ENCODE measurements at regions not wholly inside any gene's neighbourhood (a gene's known extent, or its start where the extent isn't known, plus 50 kb on each side); places are given as distances from the start of the nearest gene placed in this dataset.

- no peak for TF ChIP-seq BRF2 (CRISPR knock-in tag; IDR thresholded peaks at IDR 0.05)
- TF ChIP-seq CBX5 (CRISPR knock-in tag; IDR thresholded peaks at IDR 0.05; ENCODE audit: borderline replicate concordance), result no peak
- no peak for TF ChIP-seq REST (IDR thresholded peaks at IDR 0.05; ENCODE audit: borderline replicate concordance in 1 of 2, low read depth in 1 of 2, low read length in 2 of 2)
- TF ChIP-seq, protein P1, sequence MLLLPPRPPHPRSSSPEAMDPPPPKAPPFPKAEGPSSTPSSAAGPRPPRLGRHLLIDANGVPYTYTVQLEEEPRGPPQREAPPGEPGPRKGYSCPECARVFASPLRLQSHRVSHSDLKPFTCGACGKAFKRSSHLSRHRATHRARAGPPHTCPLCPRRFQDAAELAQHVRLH (CRISPR knock-in tag; IDR thresholded peaks at IDR 0.05; ENCODE audit: borderline replicate concordance, low read depth), result no peak
- TF ChIP-seq ARHGAP35 (CRISPR knock-in tag; IDR thresholded peaks at IDR 0.05; ENCODE audit: borderline replicate concordance), result no peak
- no peak for TF ChIP-seq PITX1 (CRISPR knock-in tag; IDR thresholded peaks at IDR 0.05)
- no peak for TF ChIP-seq MAX (IDR thresholded peaks at IDR 0.05)
- TF ChIP-seq, protein P2, sequence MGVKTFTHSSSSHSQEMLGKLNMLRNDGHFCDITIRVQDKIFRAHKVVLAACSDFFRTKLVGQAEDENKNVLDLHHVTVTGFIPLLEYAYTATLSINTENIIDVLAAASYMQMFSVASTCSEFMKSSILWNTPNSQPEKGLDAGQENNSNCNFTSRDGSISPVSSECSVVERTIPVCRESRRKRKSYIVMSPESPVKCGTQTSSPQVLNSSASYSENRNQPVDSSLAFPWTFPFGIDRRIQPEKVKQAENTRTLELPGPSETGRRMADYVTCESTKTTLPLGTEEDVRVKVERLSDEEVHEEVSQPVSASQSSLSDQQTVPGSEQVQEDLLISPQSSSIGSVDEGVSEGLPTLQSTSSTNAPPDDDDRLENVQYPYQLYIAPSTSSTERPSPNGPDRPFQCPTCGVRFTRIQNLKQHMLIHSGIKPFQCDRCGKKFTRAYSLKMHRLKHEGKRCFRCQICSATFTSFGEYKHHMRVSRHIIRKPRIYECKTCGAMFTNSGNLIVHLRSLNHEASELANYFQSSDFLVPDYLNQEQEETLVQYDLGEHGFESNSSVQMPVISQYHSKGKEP (CRISPR knock-in tag; IDR thresholded peaks at IDR 0.05), result no peak
- TF ChIP-seq ZFP62 (CRISPR knock-in tag; IDR thresholded peaks at IDR 0.05), result no peak
- no peak for TF ChIP-seq ZFP36 (IDR thresholded peaks at IDR 0.05; ENCODE audit: borderline replicate concordance, low read depth, low read length, partially characterized antibody)
Observed at GRCh38 chr5:145245354-145245753, 589.8 kb downstream of the PRELID2 start.

Measured in HepG2 (cell line).